Neural progenitor cell (in vitro differentiated cells): ENCODE measurements at regions not wholly inside any gene's neighbourhood (a gene's known extent, or its start where the extent isn't known, plus 50 kb on each side); places are given as distances from the start of the nearest gene placed in this dataset.

ENCODE experiments used
- DNase-seq: peaks from one replicate; pipeline ENCODE4 v3.0.0-alpha.2; 2016; ENCODE audit warnings: low spot score
- H2AFZ ChIP-seq: fragments of 200-600 bp; sonication (generic); replicated peaks from 2 replicates; pipeline ENCODE4 v1.6.1; 2016; ENCODE audit warnings: antibody characterized with exemption
- H3F3A ChIP-seq: fragments of 200-600 bp; sonication (generic); 2 replicates; pipeline ENCODE4 v1.6.1; 2016; ENCODE audit warnings: antibody characterized with exemption, low read depth
- H3K27ac ChIP-seq: fragments of 200-600 bp; sonication (generic); 2 replicates; pipeline ENCODE4 v1.5.1; 2016; ENCODE audit warnings: mild to moderate bottlenecking
- H3K27me3 ChIP-seq: fragments of 200-600 bp; sonication (generic); 2 replicates; pipeline ENCODE4 v1.6.1; 2016; ENCODE audit warnings: mild to moderate bottlenecking, moderate library complexity
- H3K36me3 ChIP-seq: fragments of 200-600 bp; sonication (generic); 2 replicates; pipeline ENCODE4 v1.5.1; 2016
- H3K4me1 ChIP-seq: fragments of 200-600 bp; sonication (generic); 2 replicates; pipeline ENCODE4 v1.6.1; 2016; ENCODE audit warnings: mixed run types
- H3K4me2 ChIP-seq: fragments of 200-600 bp; sonication (generic); 2 replicates; pipeline ENCODE4 v1.6.1; 2016
- H3K4me3 ChIP-seq: fragments of 200-600 bp; sonication (generic); 2 replicates; pipeline ENCODE4 v1.5.1; 2016
- H3K79me2 ChIP-seq: fragments of 200-600 bp; sonication (generic); 2 replicates; pipeline ENCODE4 v1.6.1; 2016; ENCODE audit warnings: low read depth
- H3K9ac ChIP-seq: fragments of 200-600 bp; sonication (generic); 2 replicates; pipeline ENCODE4 v1.6.1; 2016
- H3K9me3 ChIP-seq: fragments of 200-600 bp; sonication (generic); 2 replicates; pipeline ENCODE4 v1.5.1; 2016; ENCODE audit warnings: low read depth
- H4K20me1 ChIP-seq: fragments of 200-600 bp; sonication (generic); 2 replicates; pipeline ENCODE4 v1.6.1; 2016; ENCODE audit warnings: low read depth
- H3K27ac Mint-ChIP-seq: 3 replicates; pipeline ENCODE4 v1.8.0; 2021; ENCODE audit warnings: mixed read lengths
- H3K27me3 Mint-ChIP-seq: 2 replicates; pipeline ENCODE4 v1.8.0; 2022; ENCODE audit warnings: low read depth, mild to moderate bottlenecking, inconsistent platforms, moderate library complexity, mixed read lengths; ENCODE audit not compliant: insufficient read depth
- H3K36me3 Mint-ChIP-seq: 3 replicates; pipeline ENCODE4 v1.8.0; 2021; ENCODE audit warnings: mixed read lengths
- H3K4me1 Mint-ChIP-seq: 3 replicates; pipeline ENCODE4 v1.8.0; 2021; ENCODE audit warnings: mixed read lengths
- H3K4me3 Mint-ChIP-seq: 3 replicates; pipeline ENCODE4 v1.8.0; 2021; ENCODE audit warnings: mild to moderate bottlenecking, moderate library complexity, mixed read lengths
- H3K9me3 Mint-ChIP-seq: 3 replicates; pipeline ENCODE4 v1.8.0; 2020; ENCODE audit warnings: mixed read lengths
- EZH2 ChIP-seq: fragments of 200-600 bp; sonication (generic); IDR thresholded peaks from 2 replicates; pipeline ENCODE4 v1.6.1; 2017; ENCODE audit warnings: antibody characterized with exemption, mild to moderate bottlenecking, moderate library complexity
- EZH2phosphoT487 ChIP-seq: fragments of 200-600 bp; sonication (generic); IDR thresholded peaks from 2 replicates; pipeline ENCODE4 v1.6.1; 2017; ENCODE audit warnings: antibody characterized with exemption
- TF ChIP-seq, protein P1 (sequence below): fragments of 200-600 bp; sonication (generic); IDR thresholded peaks from 2 replicates; pipeline ENCODE4 v1.5.1; 2017; ENCODE audit warnings: antibody characterized with exemption, mild to moderate bottlenecking

DNA sequence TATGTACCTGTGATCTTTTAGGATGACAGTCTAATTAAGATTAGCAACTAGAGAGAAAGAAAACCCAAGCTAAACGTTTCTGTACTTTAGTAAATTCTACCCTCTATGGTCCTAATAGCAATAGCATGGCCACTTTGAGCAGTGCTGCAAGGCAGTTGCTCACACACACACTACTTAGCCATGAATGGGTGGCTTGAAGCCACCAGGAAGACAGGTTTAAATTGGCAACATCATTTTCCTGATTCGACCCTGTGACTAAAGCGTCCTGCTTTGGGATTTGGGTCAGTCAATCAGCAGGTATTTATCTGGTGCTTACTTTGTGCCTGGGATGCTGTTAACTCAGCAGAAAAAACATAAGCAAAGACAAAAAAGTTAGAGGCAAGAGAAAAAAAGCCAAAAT lies 150.6 kb downstream of the ARRDC3 start:
- peaks cover 3% of the 10 kb centered on the region for H3K36me3 Mint-ChIP-seq
- Histone ChIP-seq H3K4me3 (no peak overlapping the region), H2AFZ (no peak overlapping the region), H3K79me2 (no peaks in the 10 kb centered on the region), H3K27me3 (no peaks in the 10 kb centered on the region), H3K9me3 (no peaks in the 10 kb centered on the region), H3K27ac (no peak overlapping the region), H4K20me1 (no peaks in the 10 kb centered on the region), H3K36me3 (no peaks in the 10 kb centered on the region), H3K4me2 (no peak overlapping the region), H3K9ac (no peak overlapping the region), H3F3A (no peaks in the 10 kb centered on the region), H3K4me1 (no peaks in the 10 kb centered on the region)
- H3K27me3 Mint-ChIP-seq: no peaks in the 10 kb centered on the region
- H3K27ac Mint-ChIP-seq: no peak overlapping the region
- peaks cover 3% of the 10 kb centered on the region for H3K4me1 Mint-ChIP-seq
- peaks cover 7% of the 10 kb centered on the region for H3K9me3 Mint-ChIP-seq
- DNase-seq: no peak
- TF ChIP-seq EZH2phosphoT487 (no peak), EZH2 (no peak)
- TF ChIP-seq, protein P1, sequence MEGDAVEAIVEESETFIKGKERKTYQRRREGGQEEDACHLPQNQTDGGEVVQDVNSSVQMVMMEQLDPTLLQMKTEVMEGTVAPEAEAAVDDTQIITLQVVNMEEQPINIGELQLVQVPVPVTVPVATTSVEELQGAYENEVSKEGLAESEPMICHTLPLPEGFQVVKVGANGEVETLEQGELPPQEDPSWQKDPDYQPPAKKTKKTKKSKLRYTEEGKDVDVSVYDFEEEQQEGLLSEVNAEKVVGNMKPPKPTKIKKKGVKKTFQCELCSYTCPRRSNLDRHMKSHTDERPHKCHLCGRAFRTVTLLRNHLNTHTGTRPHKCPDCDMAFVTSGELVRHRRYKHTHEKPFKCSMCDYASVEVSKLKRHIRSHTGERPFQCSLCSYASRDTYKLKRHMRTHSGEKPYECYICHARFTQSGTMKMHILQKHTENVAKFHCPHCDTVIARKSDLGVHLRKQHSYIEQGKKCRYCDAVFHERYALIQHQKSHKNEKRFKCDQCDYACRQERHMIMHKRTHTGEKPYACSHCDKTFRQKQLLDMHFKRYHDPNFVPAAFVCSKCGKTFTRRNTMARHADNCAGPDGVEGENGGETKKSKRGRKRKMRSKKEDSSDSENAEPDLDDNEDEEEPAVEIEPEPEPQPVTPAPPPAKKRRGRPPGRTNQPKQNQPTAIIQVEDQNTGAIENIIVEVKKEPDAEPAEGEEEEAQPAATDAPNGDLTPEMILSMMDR: no peak
- H3K4me3 Mint-ChIP-seq: no peak overlapping the region

GRCh38 chr5:91229031-91229727 lies 153.9 kb downstream of the ARRDC3 start:
- Histone ChIP-seq H4K20me1 (no peaks in the 10 kb centered on the region), H3K4me2 (no peak overlapping the region), H3K79me2 (no peaks in the 10 kb centered on the region), H3F3A (no peaks in the 10 kb centered on the region), H2AFZ (no peak overlapping the region), H3K4me1 (no peaks in the 10 kb centered on the region), H3K9me3 (no peaks in the 10 kb centered on the region), H3K4me3 (no peak overlapping the region), H3K27me3 (no peaks in the 10 kb centered on the region), H3K27ac (no peak overlapping the region), H3K9ac (no peak overlapping the region), H3K36me3 (no peaks in the 10 kb centered on the region)
- Mint-ChIP-seq H3K4me1 (peaks cover 3% of the 10 kb centered on the region), H3K9me3 (peaks cover 7% of the 10 kb centered on the region), H3K4me3 (no peak overlapping the region), H3K36me3 (peaks cover 3% of the 10 kb centered on the region), H3K27me3 (peaks cover 7% of the 10 kb centered on the region), H3K27ac (no peak overlapping the region)
- TF ChIP-seq, protein P1: no peak
- TF ChIP-seq EZH2phosphoT487 (no peak), EZH2 (no peak)
- DNase-seq: no peak

- TF ChIP-seq EZH2phosphoT487 (no peak), EZH2 (no peak)
- TF ChIP-seq, protein P1: no peak
- peaks cover 7% of the 10 kb centered on the region for H3K27me3 Mint-ChIP-seq
- Histone ChIP-seq H3K27me3 (no peaks in the 10 kb centered on the region), H3K27ac (no peak overlapping the region), H3K9ac (no peak overlapping the region), H3K9me3 (no peaks in the 10 kb centered on the region), H4K20me1 (no peaks in the 10 kb centered on the region), H3K4me3 (no peak overlapping the region), H3K4me1 (no peaks in the 10 kb centered on the region), H2AFZ (no peak overlapping the region), H3K79me2 (no peaks in the 10 kb centered on the region), H3K4me2 (no peak overlapping the region), H3K36me3 (no peaks in the 10 kb centered on the region), H3F3A (no peaks in the 10 kb centered on the region)
- H3K4me1 Mint-ChIP-seq: peaks cover 3% of the 10 kb centered on the region
- H3K4me3 Mint-ChIP-seq: no peak overlapping the region
- peaks cover 3% of the 10 kb centered on the region for H3K36me3 Mint-ChIP-seq
- H3K9me3 Mint-ChIP-seq: peaks cover 7% of the 10 kb centered on the region
- no peak overlapping the region for H3K27ac Mint-ChIP-seq
- no peak for DNase-seq
Observed at GRCh38 chr5:91228188-91228587, 154.9 kb downstream of the ARRDC3 start.
